GM12878 (cell line): ENCODE measurements at regions not wholly inside any gene's neighbourhood (a gene's known extent, or its start where the extent isn't known, plus 50 kb on each side); places are given as distances from the start of the nearest gene placed in this dataset.

Source experiments
- ATAC-seq: fragments of 200-7000 bp; cut with Tn5 transposase; 3 replicates; pipeline ENCODE4 v1.9.1; 2020; ENCODE audit warnings: mild to moderate bottlenecking, moderate library complexity
- BruUV-seq: library from RNA; stranded (reverse); fragments of 400-500 nt; replicated peaks from 2 replicates; lab custom pipeline; 2021; lab: Mats Ljungman, UMichigan
- CTCF ChIA-PET: fragments of 300-600 bp; sonication (Branson Sonifier 250); formaldehyde crosslinking; extraction: SDS; loops from one replicate; lab custom pipeline; 2021; ENCODE audit warnings: inconsistent platforms; lab: Yijun Ruan, JAX
- POLR2A ChIA-PET: fragments of 350-600 bp; formaldehyde crosslinking; extraction: SDS; loops from one replicate; lab custom pipeline; 2021; ENCODE audit warnings: inconsistent platforms; lab: Charles Lee
- RAD21 ChIA-PET: fragments of 300-600 bp; sonication (Branson Sonifier 250); formaldehyde crosslinking; loops from one replicate; lab custom pipeline; 2023; ENCODE audit warnings: antibody characterized with exemption; ENCODE audit not compliant: unreplicated experiment; lab: Charles Lee
- SMC1A ChIA-PET: fragments of 300-600 bp; sonication (Branson Sonifier 250); formaldehyde crosslinking; loops from one replicate; lab custom pipeline; 2023; ENCODE audit not compliant: unreplicated experiment, uncharacterized antibody; lab: Charles Lee
- DNase-seq: peaks from one replicate; pipeline ENCODE4 v3.0.0-alpha.2; 2011; ENCODE audit warnings: low read depth, low spot score
- FAIRE-seq: peaks from 3 replicates; lab custom pipeline; 2011; peaks lifted over from hg19 to GRCh38; lab: Jason Lieb, UNC
- H2AFZ ChIP-seq: 2 replicates; pipeline ENCODE4 v1.6.0; 2011; ENCODE audit warnings: low read depth, low read length, control low read depth; ENCODE audit not compliant: control insufficient read depth
- H3K27ac ChIP-seq: 2 replicates; pipeline ENCODE4 v1.5.1; 2011; ENCODE audit warnings: control low read depth; ENCODE audit not compliant: control insufficient read depth, insufficient read depth
- H3K27me3 ChIP-seq, 2 experiments: replicated peaks in 1 of 2; 2 replicates each; pipeline versions ENCODE4 v1.6.0 to v1.6.1; 2011; ENCODE audit warnings: low read length in 1 of 2; ENCODE audit not compliant: control insufficient read depth in 2 of 2, insufficient read depth in 2 of 2
- H3K36me3 ChIP-seq, 2 experiments: 2 replicates each; pipeline ENCODE4 v1.5.1; 2011; ENCODE audit warnings: low read length in 1 of 2; ENCODE audit not compliant: control insufficient read depth in 2 of 2, insufficient read depth in 2 of 2
- H3K4me1 ChIP-seq: 2 replicates; pipeline ENCODE4 v1.6.1; 2011; ENCODE audit warnings: mild to moderate bottlenecking, low read length, moderate library complexity, mixed read lengths; ENCODE audit not compliant: control insufficient read depth, insufficient read depth
- H3K4me2 ChIP-seq: 2 replicates; pipeline ENCODE4 v1.6.0; 2011; ENCODE audit warnings: control low read depth; ENCODE audit not compliant: control insufficient read depth, insufficient read depth
- H3K4me3 ChIP-seq: fragments of 200-600 bp; sonication (generic); 2 replicates; pipeline ENCODE4 v1.5.1; 2016
- H3K79me2 ChIP-seq: 2 replicates; pipeline ENCODE4 v1.6.0; 2011; ENCODE audit warnings: low read length; ENCODE audit not compliant: control insufficient read depth, insufficient read depth
- H3K9ac ChIP-seq: 2 replicates; pipeline ENCODE4 v1.8.0; 2011; ENCODE audit warnings: low read length, control low read depth, mixed read lengths; ENCODE audit not compliant: control insufficient read depth, insufficient read depth
- H3K9me3 ChIP-seq: replicated peaks from 3 replicates; pipeline ENCODE4 v1.5.1; 2011; ENCODE audit warnings: mild to moderate bottlenecking, low read length; ENCODE audit not compliant: control insufficient read depth, insufficient read depth
- H4K20me1 ChIP-seq: 2 replicates; pipeline ENCODE4 v1.6.0; 2011; ENCODE audit not compliant: control insufficient read depth, insufficient read depth
- CREB1 ChIP-seq: IDR thresholded peaks from 2 replicates; pipeline ENCODE4 v1.6.1; 2012; ENCODE audit warnings: low read depth, mild to moderate bottlenecking, inconsistent platforms
- NFXL1 ChIP-seq: fragments of 450-650 bp; IDR thresholded peaks from 2 replicates; pipeline ENCODE4 v1.6.1; 2017; ENCODE audit warnings: antibody characterized with exemption, mild to moderate bottlenecking, borderline replicate concordance
- NR2F1 ChIP-seq: fragments of 450-650 bp; conservative IDR thresholded peaks from 2 replicates; pipeline ENCODE4 v1.6.1; 2017; ENCODE audit warnings: mild to moderate bottlenecking
- SKIL ChIP-seq: fragments of 450-650 bp; IDR thresholded peaks from 2 replicates; pipeline ENCODE4 v1.6.1; 2017; ENCODE audit warnings: mild to moderate bottlenecking, low read depth, inconsistent platforms; ENCODE audit not compliant: poor library complexity, severe bottlenecking
- TAF1 ChIP-seq: IDR thresholded peaks from 2 replicates; pipeline ENCODE4 v1.6.1; 2011; ENCODE audit warnings: mild to moderate bottlenecking, low read depth, low read length, borderline replicate concordance
- USF2 ChIP-seq: IDR thresholded peaks from 2 replicates; pipeline ENCODE4 v1.6.1; 2011; ENCODE audit warnings: low read depth, low read length, improper control_type of control experiment, borderline replicate concordance
- ZNF622 ChIP-seq: fragments of 450-650 bp; IDR thresholded peaks from 2 replicates; pipeline ENCODE4 v1.6.1; 2017; ENCODE audit warnings: mild to moderate bottlenecking, inconsistent platforms
- ZNF687 ChIP-seq: fragments of 450-650 bp; IDR thresholded peaks from 2 replicates; pipeline ENCODE4 v1.6.1; 2017; ENCODE audit warnings: mild to moderate bottlenecking, moderate library complexity
- WGBS: methylation state at CpG from one replicate; pipeline ENCODE4 v1.1.6; 2016; ENCODE audit warnings: low lambda C conversion rate; ENCODE audit not compliant: insufficient replicate concordance, insufficient coverage; ENCODE audit errors: missing lambda C conversion rate; 5-methylcytosine and 5-hydroxymethylcytosine counted together
- in situ Hi-C: fragments of 300-500 bp; cut with MboI; formaldehyde crosslinking; loops from 9 replicates; pipeline ENCODE4 v1.14.3; 2018; ENCODE audit warnings: mixed read lengths
- intact Hi-C: fragments of 100-400 bp; cut with micrococcal nuclease; formaldehyde crosslinking; loops from one replicate; pipeline ENCODE4 v1.14.2; 2022; ENCODE audit not compliant: unreplicated experiment

GRCh38 chr13:103187721-103188156, 121.5 kb upstream of the SLC10A2 start:
- BruUV-seq = no TSS peak
- H2AFZ ChIP-seq = no peak overlapping the region; the same call in 1 of the 2 replicates
- no peaks in the 10 kb centered on the region for H3K79me2 ChIP-seq
- no peaks in the 10 kb centered on the region for H3K27me3 ChIP-seq
- H3K4me3 ChIP-seq = no peak overlapping the region
- in situ Hi-C loops (loop anchor here (5.0 to 25.0 kb wide), 2 partner anchors 270 to 1575 kb away; no protein-coding TSS in a partner anchor), intact Hi-C loops (loop anchor here (2.0 to 10.0 kb wide), 4 partner anchors 271 to 1797 kb away; no protein-coding TSS in a partner anchor)
- FAIRE-seq (no peak), ATAC-seq (no peak), DNase-seq (no peak)
- H3K9me3 ChIP-seq = no peaks in the 10 kb centered on the region; the same call in 2 of the 3 replicates
- POLR2A ChIA-PET = no interaction called here
- peaks cover 6% of the 10 kb centered on the region for H3K4me1 ChIP-seq
- 76% methylated on average over 10 of the region's 10 CpGs for WGBS
- RAD21 ChIA-PET = interaction anchor here (0.9 to 1.8 kb wide), 8 partner anchors 8 to 1586 kb away, joined by 3 to 8 read pairs (median 4); no protein-coding TSS in a partner anchor
- H3K4me2 ChIP-seq = no peak overlapping the region
- H4K20me1 ChIP-seq = no peaks in the 10 kb centered on the region
- TF ChIP-seq NFXL1 (no peak), ZNF622 (no peak), TAF1 (no peak), NR2F1 (no peak), ZNF687 (no peak), USF2 (no peak), CREB1 (no peak), SKIL (no peak)
- H3K36me3 ChIP-seq = no peaks in the 10 kb centered on the region
- no peak overlapping the region for H3K27ac ChIP-seq
- CTCF ChIA-PET = interaction anchor here (0.6 to 4.9 kb wide), 13 partner anchors 33 to 1586 kb away, joined by 3 to 20 read pairs (median 4); no protein-coding TSS in a partner anchor
- SMC1A ChIA-PET = interaction anchor here (0.6 to 2.1 kb wide), 16 partner anchors 9 to 1589 kb away, joined by 3 to 14 read pairs (median 3); no protein-coding TSS in a partner anchor
- H3K9ac ChIP-seq = no peak overlapping the region
